IPS-NIHi7 (cell line): ENCODE measurements at regions not wholly inside any gene's neighbourhood (a gene's known extent, or its start where the extent isn't known, plus 50 kb on each side); places are given as distances from the start of the nearest gene placed in this dataset.

Experiments
- DNase-seq: peaks from one replicate; pipeline ENCODE4 v3.0.0; 2012; ENCODE audit warnings: mixed read lengths; ENCODE audit errors: extremely low spot score

GRCh38 chr11:95692526-95693260, 96.9 kb downstream of the FAM76B start:
- DNase-seq = no peak

- no peak for DNase-seq
Measured at GRCh38 chr11:95690100-95690499, 99.5 kb downstream of the FAM76B start.

- no peak for DNase-seq
Measured at GRCh38 chr11:95688501-95689222, 100.9 kb downstream of the FAM76B start.

GRCh38 chr11:95688015-95688414, 101.6 kb downstream of the FAM76B start:
- DNase-seq = no peak

- no peak for DNase-seq
Measured at GRCh38 chr11:95686265-95686664, 103.3 kb downstream of the FAM76B start.

GRCh38 chr11:95684701-95685100, 104.9 kb downstream of the FAM76B start:
- no peak for DNase-seq

- no peak for DNase-seq
Measured at GRCh38 chr11:95684170-95684569, 105.4 kb downstream of the FAM76B start.

GRCh38 chr11:95682552-95682951, 107.0 kb downstream of the FAM76B start:
- DNase-seq = no peak

- no peak for DNase-seq
Measured at GRCh38 chr11:95680169-95680929, 109.2 kb downstream of the FAM76B start.

- no peak for DNase-seq
Measured at GRCh38 chr11:95678988-95679387, 110.6 kb downstream of the FAM76B start.

- DNase-seq = no peak
Measured at GRCh38 chr11:95676308-95676707, 113.3 kb downstream of the FAM76B start.

- no peak for DNase-seq
Measured at GRCh38 chr11:95675585-95675984, 114.0 kb downstream of the FAM76B start.

GRCh38 chr11:95674657-95675358, 114.8 kb downstream of the FAM76B start:
- no peak for DNase-seq

- no peak for DNase-seq
Measured at GRCh38 chr11:95671768-95672167, 117.8 kb downstream of the FAM76B start.

GRCh38 chr11:95668131-95668530, 121.5 kb downstream of the FAM76B start:
- no peak for DNase-seq

GRCh38 chr11:95661162-95661561, 128.4 kb downstream of the FAM76B start:
- no peak for DNase-seq

- DNase-seq = peak; percentile 20
Measured at GRCh38 chr11:95660038-95660437, 129.5 kb downstream of the FAM76B start.

- DNase-seq = no peak
Measured at GRCh38 chr11:95659088-95659487, 130.5 kb downstream of the FAM76B start.

- DNase-seq = no peak
Measured at GRCh38 chr11:95655536-95655935, 134.0 kb downstream of the FAM76B start.

GRCh38 chr11:95653680-95654079, 135.9 kb downstream of the FAM76B start:
- no peak for DNase-seq

GRCh38 chr11:95653099-95653498, 136.5 kb downstream of the FAM76B start:
- no peak for DNase-seq

GRCh38 chr11:95652002-95652472, 137.5 kb downstream of the FAM76B start:
- DNase-seq = no peak
